Karpas-422 (cell line): ENCODE measurements at regions not wholly inside any gene's neighbourhood (a gene's known extent, or its start where the extent isn't known, plus 50 kb on each side); places are given as distances from the start of the nearest gene placed in this dataset.

Experiments
- DNase-seq: peaks from one replicate; pipeline ENCODE4 v3.0.0-alpha.2; 2015
- H2AFZ ChIP-seq: fragments of 200-600 bp; sonication (generic); 2 replicates; pipeline ENCODE4 v1.6.1; 2014; ENCODE audit warnings: antibody characterized with exemption, low read length, mixed read lengths
- H3K27ac ChIP-seq: fragments of 200-600 bp; sonication (generic); 2 replicates; pipeline ENCODE4 v1.5.1; 2014; ENCODE audit warnings: mild to moderate bottlenecking, low read length, moderate library complexity
- H3K27me3 ChIP-seq: fragments of 200-600 bp; sonication (generic); 2 replicates; pipeline ENCODE4 v1.6.1; 2014; ENCODE audit warnings: low read length, mixed read lengths
- H3K36me3 ChIP-seq: fragments of 200-600 bp; sonication (generic); 2 replicates; pipeline ENCODE4 v1.6.1; 2014; ENCODE audit warnings: low read length, mixed read lengths; ENCODE audit not compliant: insufficient read depth
- H3K4me1 ChIP-seq: fragments of 200-600 bp; sonication (generic); 2 replicates; pipeline ENCODE4 v1.6.1; 2014; ENCODE audit warnings: mild to moderate bottlenecking, low read length, mixed read lengths
- H3K4me2 ChIP-seq: fragments of 200-600 bp; sonication (generic); 2 replicates; pipeline ENCODE4 v1.6.1; 2014; ENCODE audit warnings: low read length, low read depth, mild to moderate bottlenecking; ENCODE audit not compliant: poor library complexity, severe bottlenecking
- H3K4me3 ChIP-seq: fragments of 200-600 bp; sonication (generic); 2 replicates; pipeline ENCODE4 v1.5.1; 2014; ENCODE audit warnings: mild to moderate bottlenecking, antibody characterized with exemption, low read length, mixed read lengths
- H3K79me2 ChIP-seq: fragments of 200-600 bp; sonication (generic); 2 replicates; pipeline ENCODE4 v1.6.1; 2014; ENCODE audit warnings: mild to moderate bottlenecking, low read length, mixed read lengths
- H3K9ac ChIP-seq: fragments of 200-600 bp; sonication (generic); 2 replicates; pipeline ENCODE4 v1.6.0; 2014; ENCODE audit warnings: low read length
- H3K9me2 ChIP-seq: fragments of 200-600 bp; sonication (generic), shearing (Covaris generic); replicated peaks from 2 replicates; pipeline ENCODE4 v1.6.0; 2014; ENCODE audit warnings: mild to moderate bottlenecking, low read length, moderate library complexity; ENCODE audit not compliant: insufficient read depth
- H3K9me3 ChIP-seq: fragments of 300-700, 200-600 bp; sonication (generic); 2 replicates; pipeline ENCODE4 v1.6.1; 2014; ENCODE audit warnings: low read length, mixed read lengths
- H4K20me1 ChIP-seq: fragments of 200-600 bp; sonication (generic); 2 replicates; pipeline ENCODE4 v1.6.1; 2014; ENCODE audit warnings: mild to moderate bottlenecking, antibody characterized with exemption, low read length, low read depth; ENCODE audit not compliant: insufficient read depth

DNA sequence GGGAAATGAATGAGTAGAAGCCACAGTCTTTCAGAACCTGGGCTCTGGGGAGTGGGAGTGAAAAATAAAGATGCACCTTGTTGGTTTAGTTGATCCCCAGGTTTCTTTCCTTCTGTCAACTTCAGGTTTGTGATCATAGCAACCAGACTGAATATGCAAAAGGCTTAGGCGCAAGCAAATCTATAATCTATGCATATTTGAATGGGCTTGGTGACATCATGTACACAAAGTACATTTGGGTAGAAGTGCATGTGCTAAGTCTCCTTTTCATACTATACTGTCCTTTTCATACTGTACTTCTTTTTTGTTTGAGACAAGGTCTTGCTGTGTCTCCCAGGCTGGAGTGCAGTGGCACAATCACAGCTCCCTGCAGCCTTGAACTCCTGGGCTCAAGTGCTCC, 132.4 kb upstream of the C2CD4B start:
- H3K27ac ChIP-seq = no peak overlapping the region
- DNase-seq = no peak
- no peak overlapping the region for H2AFZ ChIP-seq
- H3K79me2 ChIP-seq = no peaks in the 10 kb centered on the region
- no peaks in the 10 kb centered on the region for H3K4me1 ChIP-seq
- no peak overlapping the region for H3K4me2 ChIP-seq
- H3K9me2 ChIP-seq = no peaks in the 10 kb centered on the region
- H4K20me1 ChIP-seq = no peaks in the 10 kb centered on the region
- H3K9me3 ChIP-seq = no peaks in the 10 kb centered on the region
- no peak overlapping the region for H3K9ac ChIP-seq
- no peaks in the 10 kb centered on the region for H3K36me3 ChIP-seq
- no peak overlapping the region for H3K4me3 ChIP-seq
- no peaks in the 10 kb centered on the region for H3K27me3 ChIP-seq

DNA sequence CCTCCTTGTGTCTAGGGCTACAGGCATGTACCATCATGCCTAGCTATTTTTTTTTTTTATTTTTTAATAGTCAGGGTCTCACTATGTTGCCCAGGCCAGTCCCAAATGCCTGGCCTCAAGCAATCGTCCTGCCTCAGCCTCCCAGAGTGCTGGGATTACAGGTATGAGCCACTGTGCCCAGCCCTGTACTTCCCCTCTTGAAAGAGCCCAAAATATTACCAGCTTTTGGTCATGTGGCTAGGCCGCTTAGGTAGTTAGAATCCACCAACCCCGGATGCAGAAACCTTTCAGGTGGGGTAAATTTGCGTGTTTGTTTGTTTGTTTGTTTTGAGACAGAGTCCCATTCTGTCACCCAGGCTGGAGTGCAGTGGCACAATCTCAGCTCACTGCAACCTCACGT, 132.8 kb upstream of the C2CD4B start:
- no peak for DNase-seq
- Histone ChIP-seq H3K27me3 (no peaks in the 10 kb centered on the region), H3K4me1 (no peaks in the 10 kb centered on the region), H3K9me2 (no peaks in the 10 kb centered on the region), H3K36me3 (no peaks in the 10 kb centered on the region), H3K9ac (no peak overlapping the region), H2AFZ (no peak overlapping the region), H3K4me2 (no peak overlapping the region), H3K4me3 (no peak overlapping the region), H3K9me3 (no peaks in the 10 kb centered on the region), H3K27ac (no peak overlapping the region), H3K79me2 (no peaks in the 10 kb centered on the region), H4K20me1 (no peaks in the 10 kb centered on the region)

DNA sequence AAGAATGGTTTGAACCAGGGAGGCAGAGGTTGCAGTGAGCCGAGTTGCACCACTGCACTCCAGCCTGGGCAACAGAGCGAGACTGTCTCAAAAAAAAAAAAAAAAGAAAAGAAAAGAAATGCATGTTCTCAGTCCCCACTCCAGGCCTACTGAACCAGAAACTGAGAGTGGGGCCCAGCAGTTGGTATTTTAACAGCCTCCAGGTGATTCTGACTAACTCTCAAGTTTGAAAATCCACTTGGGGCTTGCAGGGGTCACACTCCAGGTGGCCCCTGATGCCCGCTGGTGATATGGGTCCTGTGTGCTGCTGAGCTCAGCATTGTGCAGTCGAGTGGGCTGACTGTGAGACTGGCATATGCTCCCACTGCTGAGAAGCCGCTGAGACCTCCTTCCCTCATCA, 133.7 kb upstream of the C2CD4B start:
- no peak overlapping the region for H3K4me3 ChIP-seq

DNA sequence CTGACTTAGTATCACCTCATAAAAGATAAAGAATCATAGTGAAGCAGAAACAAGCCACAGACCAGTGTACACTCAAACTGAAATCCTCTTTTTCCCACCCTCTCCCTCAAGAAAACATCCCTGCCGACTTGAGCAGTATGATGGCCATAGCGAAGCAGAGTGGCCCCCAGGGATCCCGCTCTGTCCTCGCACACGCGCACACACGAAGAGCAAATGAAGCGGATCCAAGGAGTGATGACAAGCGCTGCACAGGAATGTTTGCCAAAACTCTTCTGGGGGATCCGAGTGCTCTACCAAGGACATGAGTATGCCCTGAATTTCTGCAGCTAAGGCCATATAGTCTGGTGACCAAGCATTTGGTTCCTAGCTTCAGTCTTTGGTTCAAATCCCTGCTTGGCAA, 134.5 kb upstream of the C2CD4B start:
- Histone ChIP-seq H3K9ac (no peak overlapping the region), H3K27ac (no peak overlapping the region), H3K36me3 (no peaks in the 10 kb centered on the region), H2AFZ (no peak overlapping the region), H3K9me2 (no peaks in the 10 kb centered on the region), H3K27me3 (no peaks in the 10 kb centered on the region), H3K4me1 (no peaks in the 10 kb centered on the region), H3K79me2 (no peaks in the 10 kb centered on the region), H4K20me1 (no peaks in the 10 kb centered on the region), H3K4me3 (no peak overlapping the region), H3K9me3 (no peaks in the 10 kb centered on the region), H3K4me2 (no peak overlapping the region)
- DNase-seq = no peak

More for the DNA sequence above, 133.7 kb upstream of the C2CD4B start:
- Histone ChIP-seq H3K27ac (no peak overlapping the region), H3K36me3 (no peaks in the 10 kb centered on the region), H4K20me1 (no peaks in the 10 kb centered on the region), H3K9ac (no peak overlapping the region), H3K27me3 (no peaks in the 10 kb centered on the region), H3K79me2 (no peaks in the 10 kb centered on the region), H3K9me3 (no peaks in the 10 kb centered on the region), H3K4me2 (no peak overlapping the region), H3K4me1 (no peaks in the 10 kb centered on the region), H3K9me2 (no peaks in the 10 kb centered on the region), H2AFZ (no peak overlapping the region)
- DNase-seq = no peak

DNA sequence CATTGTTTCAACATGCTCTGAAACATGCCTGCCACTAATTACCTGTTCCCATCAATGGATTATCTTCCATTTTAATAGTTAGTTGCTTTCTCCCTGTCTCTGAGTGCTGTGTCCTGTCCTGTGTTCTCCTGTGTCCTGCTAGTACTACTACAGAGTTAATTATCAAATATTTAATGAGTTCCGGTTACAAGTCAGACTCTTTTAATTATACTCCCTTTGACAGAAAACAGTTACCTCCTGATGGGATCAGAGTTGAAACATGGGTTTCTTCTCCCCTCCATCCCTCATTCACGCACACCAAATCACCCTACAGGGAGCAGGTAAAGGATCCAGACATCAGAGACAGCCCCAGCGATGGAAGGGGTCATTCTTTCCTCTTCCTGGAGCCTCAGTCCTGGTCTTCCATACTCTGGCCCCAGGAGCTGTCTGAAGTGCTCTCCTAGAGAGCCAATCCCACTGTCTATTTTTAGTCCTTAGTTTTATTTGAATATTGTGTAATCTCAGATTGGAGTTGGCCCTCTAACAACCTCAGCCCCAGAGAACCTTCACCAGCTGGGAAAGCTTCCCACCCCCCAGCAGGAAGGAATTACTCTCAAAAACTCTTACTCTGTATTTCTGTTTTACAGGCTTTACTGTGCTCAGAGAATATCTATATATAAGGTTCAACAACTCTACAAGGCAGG, 137.0 kb upstream of the C2CD4B start:
- Histone ChIP-seq H3K4me2 (no peak overlapping the region), H3K9me2 (no peaks in the 10 kb centered on the region), H3K27ac (no peak overlapping the region), H3K4me1 (no peaks in the 10 kb centered on the region), H3K36me3 (no peaks in the 10 kb centered on the region), H3K9ac (no peak overlapping the region), H3K4me3 (no peak overlapping the region), H2AFZ (no peak overlapping the region), H4K20me1 (no peaks in the 10 kb centered on the region), H3K79me2 (no peaks in the 10 kb centered on the region), H3K27me3 (no peaks in the 10 kb centered on the region), H3K9me3 (no peaks in the 10 kb centered on the region)
- DNase-seq = no peak

DNA sequence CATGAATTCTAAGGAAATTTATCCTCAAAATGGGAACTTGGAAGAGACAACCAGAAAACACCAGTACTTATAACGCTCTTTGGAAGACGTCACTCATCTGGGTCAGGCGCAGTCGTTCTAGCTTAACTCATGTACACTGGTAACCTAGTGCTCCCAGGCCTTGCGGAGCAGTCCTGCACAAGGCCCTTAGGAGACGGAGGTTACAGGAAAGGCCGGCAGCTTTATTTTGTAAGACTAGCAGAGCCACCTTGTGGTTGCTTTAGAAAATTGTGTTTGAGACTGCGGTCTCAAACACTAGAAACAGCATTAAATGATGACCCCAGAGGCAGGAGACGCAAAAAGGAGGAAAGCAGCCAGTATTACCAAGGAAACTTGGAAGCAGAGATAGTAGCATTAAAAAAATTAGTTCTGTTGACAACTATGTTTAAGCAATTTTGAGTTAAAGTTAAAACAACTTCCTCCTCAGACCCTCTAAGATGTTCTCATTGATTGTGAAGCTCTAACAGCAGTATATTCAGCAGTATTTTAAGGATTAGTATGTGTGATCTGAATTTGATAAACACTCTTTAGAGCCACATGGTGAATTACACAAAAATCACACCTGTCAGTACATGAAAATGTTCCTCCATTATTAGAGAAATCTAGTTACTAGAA, 141.9 kb upstream of the C2CD4B start:
- Histone ChIP-seq H3K9me3 (no peaks in the 10 kb centered on the region), H2AFZ (no peak overlapping the region), H3K9ac (no peak overlapping the region), H3K9me2 (no peaks in the 10 kb centered on the region), H3K4me2 (no peak overlapping the region), H4K20me1 (no peaks in the 10 kb centered on the region), H3K27ac (no peak overlapping the region), H3K4me3 (no peak overlapping the region), H3K79me2 (no peaks in the 10 kb centered on the region), H3K27me3 (no peaks in the 10 kb centered on the region), H3K4me1 (no peaks in the 10 kb centered on the region), H3K36me3 (no peaks in the 10 kb centered on the region)
- peak; percentile 83 for DNase-seq

DNA sequence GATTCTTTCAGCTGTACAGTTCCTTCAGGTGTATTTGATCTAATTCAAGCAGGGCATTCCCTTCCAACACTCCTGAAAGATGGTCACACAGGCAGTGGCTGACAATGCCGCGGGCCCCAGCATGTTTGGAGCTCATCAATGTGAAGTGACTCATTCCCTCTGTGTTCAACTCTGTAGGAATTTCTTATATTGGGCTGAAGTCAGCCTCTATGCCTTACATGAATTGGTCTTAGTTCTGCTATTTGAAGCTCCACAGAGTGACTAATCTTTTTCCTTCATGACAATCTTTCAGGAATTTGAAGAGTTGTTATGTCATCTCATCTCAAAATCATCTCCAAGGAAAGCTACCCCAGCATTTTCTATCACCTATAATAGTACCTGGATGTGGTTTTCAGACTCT, 142.5 kb upstream of the C2CD4B start:
- H3K27ac ChIP-seq = no peak overlapping the region
- H3K9me3 ChIP-seq = no peaks in the 10 kb centered on the region
- no peaks in the 10 kb centered on the region for H3K79me2 ChIP-seq
- no peaks in the 10 kb centered on the region for H3K36me3 ChIP-seq
- H3K27me3 ChIP-seq = no peaks in the 10 kb centered on the region
- H3K4me3 ChIP-seq = no peak overlapping the region
- H2AFZ ChIP-seq = no peak overlapping the region
- H3K9me2 ChIP-seq = no peaks in the 10 kb centered on the region
- no peaks in the 10 kb centered on the region for H4K20me1 ChIP-seq
- DNase-seq = no peak
- H3K4me2 ChIP-seq = no peak overlapping the region
- H3K4me1 ChIP-seq = no peaks in the 10 kb centered on the region
- H3K9ac ChIP-seq = no peak overlapping the region

DNA sequence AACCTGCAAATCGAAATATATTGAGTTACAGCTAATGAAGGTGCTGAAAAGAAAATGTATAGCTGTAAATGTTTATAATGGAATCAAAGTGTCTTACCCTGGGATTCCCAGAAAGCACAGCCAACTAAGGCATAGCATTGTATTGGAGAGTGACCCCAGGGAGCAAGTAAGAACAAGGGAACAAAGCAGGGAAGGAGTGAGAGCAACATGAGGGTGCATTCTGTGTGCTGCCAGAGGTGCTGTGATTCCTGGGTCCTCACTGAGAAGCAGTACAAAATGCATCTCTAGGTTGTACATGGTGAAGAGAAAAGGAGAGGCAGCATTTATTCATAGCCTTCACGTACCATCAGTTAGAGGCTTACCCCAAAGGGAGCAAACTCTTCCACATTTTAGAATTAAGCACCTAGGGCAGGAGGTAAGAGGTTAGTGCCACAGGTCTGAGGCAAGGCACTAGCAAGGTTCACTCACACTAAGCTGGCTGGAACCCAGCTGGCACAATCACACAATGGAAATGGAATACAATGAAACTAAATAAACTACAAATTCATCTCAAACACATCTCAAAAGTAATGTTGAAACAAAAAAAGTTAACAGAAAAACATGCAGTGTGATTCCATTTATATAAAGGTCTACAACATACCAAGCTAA, 151.5 kb upstream of the C2CD4B start:
- H3K36me3 ChIP-seq = no peaks in the 10 kb centered on the region
- H3K9me3 ChIP-seq = no peaks in the 10 kb centered on the region
- H3K9ac ChIP-seq = no peak overlapping the region
- no peaks in the 10 kb centered on the region for H4K20me1 ChIP-seq
- no peak overlapping the region for H3K27ac ChIP-seq
- H3K4me3 ChIP-seq = no peak overlapping the region
- no peaks in the 10 kb centered on the region for H3K79me2 ChIP-seq
- no peak overlapping the region for H2AFZ ChIP-seq
- H3K4me2 ChIP-seq = no peak overlapping the region
- H3K27me3 ChIP-seq = no peaks in the 10 kb centered on the region
- H3K4me1 ChIP-seq = no peaks in the 10 kb centered on the region
- H3K9me2 ChIP-seq = no peaks in the 10 kb centered on the region
- DNase-seq = no peak
